Osteocyte (in vitro differentiated cells): ENCODE measurements at regions not wholly inside any gene's neighbourhood (a gene's known extent, or its start where the extent isn't known, plus 50 kb on each side); places are given as distances from the start of the nearest gene placed in this dataset.

Experiments used
- DNase-seq: peaks from one replicate; pipeline ENCODE4 v3.0.0; 2021; ENCODE audit warnings: mixed read lengths; ENCODE audit not compliant: unreplicated experiment; ENCODE audit errors: extremely low spot score
- H3K27ac Mint-ChIP-seq: one replicate; pipeline ENCODE4 v1.8.0; 2021; ENCODE audit warnings: mild to moderate bottlenecking, mixed read lengths; ENCODE audit not compliant: unreplicated experiment
- H3K27me3 Mint-ChIP-seq: one replicate; pipeline ENCODE4 v1.8.0; 2021; ENCODE audit warnings: mixed read lengths; ENCODE audit not compliant: unreplicated experiment
- H3K36me3 Mint-ChIP-seq: one replicate; pipeline ENCODE4 v1.8.0; 2021; ENCODE audit warnings: mixed read lengths; ENCODE audit not compliant: unreplicated experiment
- H3K4me1 Mint-ChIP-seq: one replicate; pipeline ENCODE4 v1.8.0; 2021; ENCODE audit warnings: mixed read lengths; ENCODE audit not compliant: unreplicated experiment
- H3K4me3 Mint-ChIP-seq: one replicate; pipeline ENCODE4 v1.8.0; 2021; ENCODE audit warnings: mild to moderate bottlenecking, moderate library complexity, mixed read lengths; ENCODE audit not compliant: unreplicated experiment
- H3K9me3 Mint-ChIP-seq: one replicate; pipeline ENCODE4 v1.8.0; 2021; ENCODE audit warnings: mixed read lengths; ENCODE audit not compliant: unreplicated experiment
- CTCF ChIP-seq: fragments of 200-600 bp; sonication (generic); IDR thresholded peaks from 2 replicates; pipeline ENCODE4 v1.5.0; 2021; ENCODE audit warnings: antibody characterized with exemption, mild to moderate bottlenecking, moderate library complexity

- H3K4me3 Mint-ChIP-seq, result no peak overlapping the region
- no peak for DNase-seq
Observed at GRCh38 chr4:72900952-72901351, 168.6 kb downstream of the COX18 start.

GRCh38 chr4:72899621-72900020 is 169.9 kb downstream of the COX18 start:
- Mint-ChIP-seq H3K36me3 (no peaks in the 10 kb centered on the region), H3K4me1 (peaks cover 22% of the 10 kb centered on the region)

More at GRCh38 chr4:72900952-72901351, 168.6 kb downstream of the COX18 start:
- TF ChIP-seq CTCF, result no peak
- Mint-ChIP-seq H3K36me3 (no peaks in the 10 kb centered on the region), H3K27ac (no peak overlapping the region), H3K4me1 (peaks cover 14% of the 10 kb centered on the region), H3K27me3 (no peaks in the 10 kb centered on the region), H3K9me3 (peaks cover 3% of the 10 kb centered on the region)

GRCh38 chr4:72899214-72899613 is 170.3 kb downstream of the COX18 start:
- Mint-ChIP-seq H3K27ac (no peak overlapping the region), H3K36me3 (no peaks in the 10 kb centered on the region), H3K9me3 (peaks cover 3% of the 10 kb centered on the region), H3K4me3 (no peak overlapping the region), H3K27me3 (no peaks in the 10 kb centered on the region), H3K4me1 (peaks cover 22% of the 10 kb centered on the region)
- TF ChIP-seq CTCF, result no peak
- no peak for DNase-seq

More at GRCh38 chr4:72899621-72900020, 169.9 kb downstream of the COX18 start:
- H3K27me3 Mint-ChIP-seq, result no peaks in the 10 kb centered on the region
- H3K4me3 Mint-ChIP-seq, result no peak overlapping the region
- TF ChIP-seq CTCF, result no peak
- no peak for DNase-seq
- H3K27ac Mint-ChIP-seq, result no peak overlapping the region
- peaks cover 3% of the 10 kb centered on the region for H3K9me3 Mint-ChIP-seq

DNA sequence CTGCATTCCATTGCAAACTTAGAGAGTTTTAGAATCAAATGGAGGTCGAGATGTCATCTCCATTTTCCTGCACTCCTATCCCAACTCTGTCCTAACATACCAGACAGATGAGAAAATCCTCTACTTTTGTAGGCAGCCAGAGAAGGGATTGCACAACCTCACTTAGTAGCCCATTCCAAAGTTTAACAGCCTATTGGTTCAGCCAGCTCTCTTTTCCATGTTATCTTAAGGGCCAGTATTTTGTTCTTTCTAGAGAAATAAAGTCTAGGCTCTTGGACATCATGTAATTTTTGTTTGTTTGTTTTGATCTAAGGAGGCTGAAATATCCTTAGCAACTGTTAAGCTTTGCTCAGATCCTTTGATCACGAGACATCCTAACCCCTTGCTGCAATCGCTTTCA is 173.0 kb downstream of the COX18 start:
- peaks cover 42% of the 10 kb centered on the region for H3K4me1 Mint-ChIP-seq
- no peak overlapping the region for H3K4me3 Mint-ChIP-seq
- H3K27me3 Mint-ChIP-seq, result no peaks in the 10 kb centered on the region
- TF ChIP-seq CTCF, result no peak
- peaks cover 3% of the 10 kb centered on the region for H3K9me3 Mint-ChIP-seq
- no peaks in the 10 kb centered on the region for H3K36me3 Mint-ChIP-seq
- H3K27ac Mint-ChIP-seq, result peak overlapping the region; percentile 82
- no peak for DNase-seq

DNA sequence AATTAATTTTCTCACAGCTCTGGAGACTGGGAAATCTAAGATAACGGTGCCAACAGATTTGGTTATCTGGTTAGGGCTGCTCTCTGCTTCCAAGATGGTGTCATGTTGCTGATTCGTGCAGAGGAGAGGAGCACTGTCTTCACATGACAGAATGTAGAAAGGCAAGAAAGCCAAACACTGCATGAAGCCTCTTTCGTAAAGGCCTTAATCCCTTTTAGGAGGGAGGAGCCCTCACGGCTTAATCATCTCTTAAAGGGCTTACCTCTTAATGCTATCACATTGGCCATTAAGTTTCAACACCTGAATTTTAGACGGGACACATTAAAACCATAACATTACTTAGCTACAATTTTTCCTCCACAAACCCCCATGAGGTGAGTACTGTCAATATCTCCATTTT is 174.1 kb downstream of the COX18 start:
- no peak overlapping the region for H3K27ac Mint-ChIP-seq
- DNase-seq, result no peak
- H3K9me3 Mint-ChIP-seq, result peaks cover 3% of the 10 kb centered on the region
- H3K4me3 Mint-ChIP-seq, result no peak overlapping the region
- H3K36me3 Mint-ChIP-seq, result no peaks in the 10 kb centered on the region
- no peak for TF ChIP-seq CTCF
- H3K4me1 Mint-ChIP-seq, result peaks cover 42% of the 10 kb centered on the region
- no peaks in the 10 kb centered on the region for H3K27me3 Mint-ChIP-seq
